Vagina (tissue), 2 donors: ENCODE measurements at regions not wholly inside any gene's neighbourhood (a gene's known extent, or its start where the extent isn't known, plus 50 kb on each side); places are given as distances from the start of the nearest gene placed in this dataset.

Experiments
- DNase-seq, 2 donors: peaks; one replicate each; pipeline ENCODE4 v3.0.0-alpha.2; 2017; ENCODE audit errors: extremely low spot score in 2 of 2
- H3K27ac ChIP-seq: fragments of 200-600 bp; sonication (generic); one replicate; pipeline ENCODE4 v1.5.1; 2019
- H3K27me3 ChIP-seq: fragments of 200-600 bp; sonication (generic); one replicate; pipeline ENCODE4 v1.5.1; 2019
- H3K36me3 ChIP-seq, 2 donors: fragments of 200-600 bp; sonication (generic); one replicate each; pipeline ENCODE4 v1.5.1; 2017 to 2019
- H3K4me1 ChIP-seq: fragments of 200-600 bp; sonication (generic); one replicate; pipeline ENCODE4 v1.5.1; 2019
- H3K4me3 ChIP-seq, 2 donors: fragments of 200-600 bp; sonication (generic); 1 replicate in 1 of 2; 2 replicates in 1 of 2; pipeline ENCODE4 v1.5.1; 2016 to 2019
- H3K9me3 ChIP-seq: fragments of 200-600 bp; sonication (generic); one replicate; pipeline ENCODE4 v1.5.1; 2019
- POLR2A ChIP-seq, 2 donors: fragments of 450-650 bp; IDR thresholded peaks; one replicate each; pipeline ENCODE4 v1.6.1; 2017; ENCODE audit warnings: antibody characterized with exemption in 2 of 2, mild to moderate bottlenecking in 2 of 2, moderate library complexity in 2 of 2
- POLR2AphosphoS5 ChIP-seq, 2 donors: sonication (generic); formaldehyde crosslinking; IDR thresholded peaks; one replicate each; pipeline ENCODE4 v1.9.0; 2017; ENCODE audit warnings: antibody characterized with exemption in 2 of 2, mild to moderate bottlenecking in 2 of 2, low read depth in 1 of 2; ENCODE audit not compliant: insufficient read depth in 1 of 2
- intact Hi-C: fragments of 100-400 bp; cut with DNase I; formaldehyde crosslinking; loops from one replicate; pipeline ENCODE4 v1.15.1; 2023
- TF ChIP-seq, protein P1 (sequence below), 3 experiments: fragments of 450-650 bp in 2 of 3; fragments of 200-600 bp in 1 of 3; sonication (generic) in 1 of 3; IDR thresholded peaks; one replicate each; pipeline ENCODE4 v1.5.1; 2017 to 2019; ENCODE audit warnings: antibody characterized with exemption in 3 of 3, mild to moderate bottlenecking in 2 of 3, moderate library complexity in 2 of 3

DNA sequence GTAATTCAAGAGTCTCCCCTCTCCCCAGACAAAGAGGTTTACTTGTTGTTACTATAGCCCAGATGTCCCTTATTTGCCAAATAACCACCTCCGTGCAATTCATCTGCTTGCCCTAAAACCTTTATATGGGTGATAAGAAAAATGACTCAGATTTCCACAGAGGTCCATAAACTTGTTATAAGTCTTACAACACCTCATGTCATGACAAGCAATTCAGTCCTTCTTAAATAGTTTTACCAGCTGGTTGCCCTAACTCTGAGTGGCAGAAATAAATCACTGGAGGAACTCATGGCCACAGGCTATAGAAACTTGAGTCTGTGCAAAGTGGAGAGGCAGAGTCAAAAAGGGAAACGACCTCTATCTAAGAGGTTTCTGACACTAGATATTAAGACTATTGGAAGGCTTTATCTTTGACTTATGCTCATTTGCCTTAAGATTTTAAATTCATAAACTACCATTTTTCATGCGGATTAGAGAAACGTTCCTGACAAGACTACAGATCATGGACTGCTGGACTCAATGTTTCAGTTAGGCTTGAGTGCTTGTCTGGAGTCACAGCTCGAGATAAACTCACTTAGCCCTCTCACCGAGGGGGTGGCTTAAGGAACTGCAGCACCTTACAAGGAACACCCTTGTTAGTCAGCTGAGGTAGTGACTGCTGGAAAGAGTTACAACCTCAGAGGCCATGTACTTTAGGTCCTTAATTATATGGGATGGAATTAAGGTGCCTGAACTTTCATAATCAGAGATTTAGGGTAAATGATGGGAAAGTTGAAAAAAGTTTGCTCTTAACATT is 662.5 kb upstream of the USP24 start:
- no peak overlapping the region for H3K27ac ChIP-seq
- no peak for TF ChIP-seq POLR2AphosphoS5 (IDR thresholded peaks at IDR 0.05; ENCODE audit: insufficient read depth in 1 of 2, low read depth in 1 of 2)
- no peak for TF ChIP-seq POLR2A (IDR thresholded peaks at IDR 0.05)
- TF ChIP-seq, protein P1, sequence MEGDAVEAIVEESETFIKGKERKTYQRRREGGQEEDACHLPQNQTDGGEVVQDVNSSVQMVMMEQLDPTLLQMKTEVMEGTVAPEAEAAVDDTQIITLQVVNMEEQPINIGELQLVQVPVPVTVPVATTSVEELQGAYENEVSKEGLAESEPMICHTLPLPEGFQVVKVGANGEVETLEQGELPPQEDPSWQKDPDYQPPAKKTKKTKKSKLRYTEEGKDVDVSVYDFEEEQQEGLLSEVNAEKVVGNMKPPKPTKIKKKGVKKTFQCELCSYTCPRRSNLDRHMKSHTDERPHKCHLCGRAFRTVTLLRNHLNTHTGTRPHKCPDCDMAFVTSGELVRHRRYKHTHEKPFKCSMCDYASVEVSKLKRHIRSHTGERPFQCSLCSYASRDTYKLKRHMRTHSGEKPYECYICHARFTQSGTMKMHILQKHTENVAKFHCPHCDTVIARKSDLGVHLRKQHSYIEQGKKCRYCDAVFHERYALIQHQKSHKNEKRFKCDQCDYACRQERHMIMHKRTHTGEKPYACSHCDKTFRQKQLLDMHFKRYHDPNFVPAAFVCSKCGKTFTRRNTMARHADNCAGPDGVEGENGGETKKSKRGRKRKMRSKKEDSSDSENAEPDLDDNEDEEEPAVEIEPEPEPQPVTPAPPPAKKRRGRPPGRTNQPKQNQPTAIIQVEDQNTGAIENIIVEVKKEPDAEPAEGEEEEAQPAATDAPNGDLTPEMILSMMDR (IDR thresholded peaks at IDR 0.05), result no peak
- H3K36me3 ChIP-seq, result no peaks in the 10 kb centered on the region
- H3K4me3 ChIP-seq, result no peak overlapping the region
- no peaks in the 10 kb centered on the region for H3K9me3 ChIP-seq
- no peak for DNase-seq
- no peaks in the 10 kb centered on the region for H3K4me1 ChIP-seq
- no peaks in the 10 kb centered on the region for H3K27me3 ChIP-seq
- intact Hi-C loops, result no loop called here

DNA sequence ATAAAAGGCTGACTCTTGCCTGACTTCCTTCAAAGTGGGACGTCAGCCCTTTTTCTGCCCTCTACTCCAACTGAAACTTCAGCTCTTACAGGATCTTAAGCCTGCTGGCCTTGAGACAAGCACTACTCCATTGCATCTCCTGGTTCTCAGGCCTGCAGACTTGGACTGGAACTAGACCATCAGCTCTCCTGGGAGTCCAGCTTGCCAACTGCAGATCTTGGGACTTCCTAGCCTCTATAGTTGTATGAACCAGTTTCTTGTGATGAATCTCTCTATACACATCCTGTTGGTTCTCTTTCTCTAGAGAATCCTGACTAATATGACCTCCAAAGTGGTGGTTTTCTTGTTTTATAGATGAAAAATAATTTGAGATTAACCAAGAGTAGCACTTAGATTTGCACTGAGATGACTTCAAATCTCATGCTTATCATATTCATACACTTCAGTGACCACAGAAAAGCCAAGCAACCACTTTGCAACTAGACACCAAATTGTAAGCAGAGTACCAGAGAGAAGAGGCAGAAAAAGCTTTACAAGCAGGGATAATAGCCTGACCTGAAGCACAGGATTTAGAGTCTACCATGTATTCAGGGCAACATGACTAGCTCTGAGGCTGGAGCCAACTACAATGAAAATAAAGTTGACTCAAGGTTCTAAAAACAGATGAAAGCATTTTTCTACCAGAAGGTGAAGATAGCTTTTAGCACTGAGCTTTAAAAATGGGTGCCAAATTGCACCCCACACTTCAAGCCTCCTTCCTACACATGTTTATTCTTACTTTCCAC is 661.3 kb upstream of the USP24 start:
- TF ChIP-seq POLR2AphosphoS5 (IDR thresholded peaks at IDR 0.05; ENCODE audit: insufficient read depth in 1 of 2, low read depth in 1 of 2) (no peak), POLR2A (IDR thresholded peaks at IDR 0.05) (no peak)
- TF ChIP-seq, protein P1 (IDR thresholded peaks at IDR 0.05), result no peak
- intact Hi-C loops, result no loop called here
- H3K4me1 ChIP-seq, result no peaks in the 10 kb centered on the region
- H3K27me3 ChIP-seq, result no peaks in the 10 kb centered on the region
- H3K27ac ChIP-seq, result no peak overlapping the region
- DNase-seq, result no peak
- H3K9me3 ChIP-seq, result no peaks in the 10 kb centered on the region
- no peak overlapping the region for H3K4me3 ChIP-seq
- no peaks in the 10 kb centered on the region for H3K36me3 ChIP-seq

DNA sequence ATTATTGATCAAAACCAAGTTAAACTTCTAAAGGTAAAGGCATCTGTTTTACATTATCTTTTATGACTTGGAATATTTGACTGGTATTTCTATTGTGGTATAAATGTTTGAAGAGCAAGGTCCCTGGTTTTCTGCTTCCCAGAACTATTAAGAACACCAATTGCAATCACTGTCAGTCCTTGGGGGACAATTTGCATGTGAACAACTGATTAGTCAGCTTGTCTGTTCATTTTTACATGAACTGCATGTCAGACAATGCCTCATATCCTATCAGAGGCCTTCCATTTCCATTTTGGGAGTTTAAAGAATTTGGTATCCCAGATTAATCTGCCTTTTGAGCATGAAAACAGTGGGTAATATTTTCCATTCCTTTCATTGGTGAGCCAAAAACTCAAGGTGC is 654.9 kb upstream of the USP24 start:
- H3K4me3 ChIP-seq, result no peak overlapping the region
- H3K9me3 ChIP-seq, result no peaks in the 10 kb centered on the region
- H3K36me3 ChIP-seq, result no peaks in the 10 kb centered on the region
- intact Hi-C loops, result no loop called here
- no peak overlapping the region for H3K27ac ChIP-seq
- TF ChIP-seq, protein P1 (IDR thresholded peaks at IDR 0.05), result no peak
- TF ChIP-seq POLR2AphosphoS5 (IDR thresholded peaks at IDR 0.05; ENCODE audit: insufficient read depth in 1 of 2, low read depth in 1 of 2) (no peak), POLR2A (IDR thresholded peaks at IDR 0.05) (no peak)
- DNase-seq, result no peak
- peaks cover 14% of the 10 kb centered on the region for H3K4me1 ChIP-seq
- no peaks in the 10 kb centered on the region for H3K27me3 ChIP-seq

DNA sequence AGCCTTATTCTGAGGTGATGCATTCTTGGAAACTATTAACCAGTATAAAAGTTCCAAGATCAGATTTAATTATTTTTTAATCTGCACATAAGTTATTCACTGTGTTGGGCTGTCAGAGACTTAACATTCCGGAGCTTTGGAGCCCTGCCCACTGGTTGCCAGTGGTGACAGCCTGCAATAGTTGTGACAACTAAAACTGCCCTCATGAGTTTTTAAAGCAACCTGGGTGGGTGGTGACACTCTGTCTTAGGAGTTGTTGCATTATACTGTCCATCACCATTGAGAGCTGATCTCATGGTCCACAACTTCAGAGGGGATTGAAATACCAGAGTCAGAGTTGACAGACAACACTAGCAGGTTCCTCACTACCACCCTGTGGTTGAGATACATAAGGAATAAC is 653.9 kb upstream of the USP24 start:
- intact Hi-C loops, result no loop called here
- H3K4me3 ChIP-seq, result no peak overlapping the region

More for the DNA sequence above, 653.9 kb upstream of the USP24 start:
- Histone ChIP-seq H3K9me3 (no peaks in the 10 kb centered on the region), H3K27ac (no peak overlapping the region), H3K4me1 (peaks cover 14% of the 10 kb centered on the region), H3K27me3 (no peaks in the 10 kb centered on the region), H3K36me3 (no peaks in the 10 kb centered on the region)
- TF ChIP-seq POLR2AphosphoS5 (IDR thresholded peaks at IDR 0.05; ENCODE audit: insufficient read depth in 1 of 2, low read depth in 1 of 2) (no peak), POLR2A (IDR thresholded peaks at IDR 0.05) (no peak)
- TF ChIP-seq, protein P1 (IDR thresholded peaks at IDR 0.05), result no peak
- no peak for DNase-seq
